ENCODE measurements at regions not wholly inside any gene's neighbourhood (a gene's known extent, or its start where the extent isn't known, plus 50 kb on each side); places are given as distances from the start of the nearest gene placed in this dataset.

DNA sequence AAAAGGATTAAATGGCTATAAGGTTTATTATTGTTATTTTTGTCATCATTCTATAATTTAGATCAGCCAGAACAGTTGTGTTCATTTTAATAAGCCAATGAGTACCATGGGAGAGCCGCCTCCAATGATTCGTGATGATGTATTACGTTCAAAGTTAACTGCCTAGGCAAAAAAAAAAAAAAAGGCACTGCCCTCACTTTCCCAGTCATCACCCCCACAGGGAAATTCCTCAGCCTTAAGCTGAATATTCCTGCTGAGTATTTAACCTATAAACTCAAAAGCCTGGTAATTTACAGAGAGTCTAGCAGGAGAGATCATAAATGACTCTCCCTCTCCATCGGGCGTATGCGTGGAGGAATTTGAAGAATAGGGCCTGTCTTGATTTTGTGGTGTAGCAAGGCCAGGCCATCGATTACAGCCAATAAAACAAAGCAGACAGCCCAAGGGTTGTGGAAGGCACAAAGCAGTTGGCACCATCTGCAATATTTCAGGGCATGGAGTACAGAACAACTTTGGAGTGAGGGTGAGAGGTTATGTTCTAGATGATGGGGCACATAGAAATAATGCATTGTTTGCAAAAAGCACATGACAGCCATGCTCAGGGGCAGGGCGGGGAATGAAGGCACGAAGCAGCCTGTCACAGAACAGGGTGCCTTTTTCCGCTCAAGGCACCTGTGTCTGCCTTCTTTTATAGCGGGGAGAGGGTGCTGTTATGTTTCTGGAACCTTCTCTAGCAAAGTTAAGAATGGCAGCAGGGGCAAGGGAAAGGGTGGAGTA, 138.2 kb upstream of the DTNBP1 start:
- DNase-seq, result no peak
- in situ Hi-C loops (cut with MboI; ENCODE audit: low pct_unique_long_range_greater_than_20kb, low sequenced_read_pairs), result no loop called here

DNA sequence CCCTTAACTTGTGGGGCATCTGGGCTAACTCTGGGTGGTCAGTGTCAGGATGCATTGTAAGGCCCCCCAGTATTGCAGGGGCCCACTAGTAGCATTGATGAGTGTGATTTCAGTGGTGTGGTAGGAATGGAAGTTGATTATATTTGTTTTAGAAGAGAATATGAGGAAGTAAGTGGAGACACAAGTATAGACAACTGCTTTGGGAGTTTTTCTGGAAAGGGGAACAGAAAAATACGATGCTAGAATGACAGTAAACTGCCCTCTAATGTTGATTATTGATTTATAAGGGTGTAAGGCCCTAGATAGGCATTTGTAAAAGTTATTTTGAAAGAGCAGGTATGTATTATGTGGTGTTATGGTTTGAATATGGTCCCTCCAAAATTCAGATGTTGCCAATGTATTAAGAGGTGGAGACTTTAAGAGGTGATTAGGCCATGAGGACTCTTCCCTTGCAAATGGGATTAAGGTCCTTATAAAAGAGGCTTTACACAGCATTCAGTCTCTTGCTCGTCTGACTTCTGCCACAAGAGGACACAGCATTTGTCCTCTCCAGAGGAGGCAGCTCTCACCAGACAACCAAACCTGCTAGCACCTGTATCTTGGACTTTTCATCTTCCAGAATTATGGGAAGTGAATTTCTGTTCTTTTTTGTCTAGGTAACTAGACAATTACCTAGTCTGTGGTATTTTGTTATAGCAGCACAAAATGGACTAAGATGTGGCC, 135.9 kb upstream of the DTNBP1 start:
- DNase-seq, result peak; percentile 20
- in situ Hi-C loops (cut with MboI; ENCODE audit: low pct_unique_long_range_greater_than_20kb, low sequenced_read_pairs), result no loop called here

DNA sequence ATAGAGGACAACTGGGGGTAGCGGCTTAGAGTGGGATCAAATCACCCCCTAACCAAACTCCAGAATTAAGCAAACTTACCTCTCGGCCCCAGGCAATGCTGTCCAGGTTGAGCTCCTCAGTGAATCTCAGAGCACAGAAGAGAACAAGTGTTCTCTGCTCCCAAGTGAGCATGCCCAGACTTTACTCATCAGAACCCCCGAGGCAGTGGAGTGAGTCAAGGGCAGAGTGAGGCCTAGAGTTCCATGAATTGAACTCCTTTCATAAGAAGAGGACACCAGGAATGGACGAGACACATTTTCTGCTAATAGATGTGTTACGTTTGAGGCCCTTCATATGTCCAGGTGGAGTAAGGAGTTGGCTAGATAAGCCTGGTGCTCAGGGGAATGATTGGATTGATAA, 134.0 kb upstream of the DTNBP1 start:
- no peak for DNase-seq
- in situ Hi-C loops (cut with MboI; ENCODE audit: low pct_unique_long_range_greater_than_20kb, low sequenced_read_pairs), result no loop called here

DNA sequence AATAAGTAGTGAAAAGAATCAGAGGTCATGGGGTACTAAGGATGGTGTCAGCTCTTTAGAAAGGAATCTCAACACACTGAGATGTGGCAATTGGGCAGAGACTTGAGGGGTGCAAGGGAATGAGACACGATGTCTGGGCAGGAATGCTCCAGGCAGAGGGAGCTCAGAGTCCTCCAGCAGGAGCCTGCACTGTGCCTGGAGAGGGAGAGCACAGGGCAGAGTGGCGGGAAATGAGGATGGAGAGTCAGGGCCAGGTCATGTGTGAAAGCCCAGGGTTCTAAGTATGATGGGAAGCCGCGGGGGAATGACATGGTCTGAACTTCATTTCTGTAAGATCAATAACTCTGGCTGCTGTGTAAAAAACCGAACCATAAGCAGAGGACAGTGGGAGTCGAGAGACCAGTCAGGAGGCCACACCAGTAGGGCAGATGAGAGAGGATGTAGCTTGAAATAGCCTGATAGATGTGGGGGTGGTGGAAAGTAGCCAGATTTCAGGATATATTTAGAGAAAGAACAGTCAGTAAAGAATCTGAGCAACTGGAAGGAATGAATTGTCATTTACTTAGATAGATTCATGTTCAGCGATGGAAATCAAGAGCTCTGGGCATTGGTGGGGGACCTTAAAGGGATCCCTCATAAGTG, 133.4 kb upstream of the DTNBP1 start:
- no peak for DNase-seq
- in situ Hi-C loops (cut with MboI; ENCODE audit: low pct_unique_long_range_greater_than_20kb, low sequenced_read_pairs), result no loop called here

DNA sequence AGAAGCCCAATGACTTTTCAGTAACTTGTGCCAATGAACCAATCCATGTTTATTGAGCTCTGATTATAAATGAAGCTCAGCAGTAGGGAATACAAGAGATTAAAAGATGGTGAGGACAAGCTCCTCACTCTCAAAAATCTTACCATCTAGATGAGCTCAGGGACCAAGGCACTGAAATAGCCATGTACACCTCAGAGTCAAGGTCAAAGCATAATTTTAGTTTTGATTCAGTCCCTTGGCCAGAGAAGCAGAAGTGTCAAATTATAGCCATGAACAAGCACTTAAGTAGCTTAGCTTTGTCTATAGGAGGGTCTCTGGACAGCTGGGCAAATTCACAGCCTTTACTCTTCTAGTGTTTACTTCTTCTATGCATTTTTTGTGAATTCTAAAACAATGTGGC, 131.0 kb upstream of the DTNBP1 start:
- in situ Hi-C loops (cut with MboI; ENCODE audit: low pct_unique_long_range_greater_than_20kb, low sequenced_read_pairs), result no loop called here
- no peak for DNase-seq

DNA sequence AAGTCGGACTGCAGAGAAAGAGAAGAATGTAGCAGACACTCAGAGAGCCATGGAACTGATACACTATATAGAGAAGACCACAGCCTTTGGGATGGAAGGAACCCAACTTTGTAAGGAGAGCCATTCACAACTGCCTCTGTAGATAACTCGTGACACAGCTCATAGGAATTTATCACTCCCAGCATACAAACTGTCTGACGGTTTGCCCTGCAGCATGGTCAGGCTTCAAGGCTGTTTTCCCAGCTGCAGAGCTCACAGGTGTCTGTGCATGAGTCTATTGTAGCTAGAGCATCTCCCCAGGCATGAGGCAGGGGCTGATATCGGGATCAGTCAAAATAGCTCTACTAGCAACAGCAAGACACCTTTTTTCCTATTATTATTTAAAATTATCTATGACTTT, 130.5 kb upstream of the DTNBP1 start:
- in situ Hi-C loops (cut with MboI; ENCODE audit: low pct_unique_long_range_greater_than_20kb, low sequenced_read_pairs), result no loop called here
- no peak for DNase-seq

DNA sequence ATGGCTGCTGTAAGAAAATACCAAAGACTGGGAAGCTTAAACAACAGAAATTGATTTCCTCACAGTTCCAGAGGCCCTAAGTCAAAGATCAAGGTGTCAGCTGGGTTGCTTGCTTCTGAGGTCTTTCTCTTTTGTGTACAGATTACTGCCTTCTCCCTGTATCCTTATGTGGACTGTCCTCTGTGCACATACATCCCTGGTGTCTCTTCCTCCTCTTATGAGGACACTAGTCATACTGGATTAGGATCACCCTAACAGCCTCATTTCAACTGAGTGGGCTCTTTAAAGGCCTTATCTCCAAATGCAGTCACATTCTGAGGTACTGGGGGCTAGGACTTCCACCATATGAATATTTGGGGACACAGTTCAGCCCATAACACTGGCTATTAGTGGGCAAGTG, 130.0 kb upstream of the DTNBP1 start:
- in situ Hi-C loops (cut with MboI; ENCODE audit: low pct_unique_long_range_greater_than_20kb, low sequenced_read_pairs), result no loop called here
- no peak for DNase-seq

DNA sequence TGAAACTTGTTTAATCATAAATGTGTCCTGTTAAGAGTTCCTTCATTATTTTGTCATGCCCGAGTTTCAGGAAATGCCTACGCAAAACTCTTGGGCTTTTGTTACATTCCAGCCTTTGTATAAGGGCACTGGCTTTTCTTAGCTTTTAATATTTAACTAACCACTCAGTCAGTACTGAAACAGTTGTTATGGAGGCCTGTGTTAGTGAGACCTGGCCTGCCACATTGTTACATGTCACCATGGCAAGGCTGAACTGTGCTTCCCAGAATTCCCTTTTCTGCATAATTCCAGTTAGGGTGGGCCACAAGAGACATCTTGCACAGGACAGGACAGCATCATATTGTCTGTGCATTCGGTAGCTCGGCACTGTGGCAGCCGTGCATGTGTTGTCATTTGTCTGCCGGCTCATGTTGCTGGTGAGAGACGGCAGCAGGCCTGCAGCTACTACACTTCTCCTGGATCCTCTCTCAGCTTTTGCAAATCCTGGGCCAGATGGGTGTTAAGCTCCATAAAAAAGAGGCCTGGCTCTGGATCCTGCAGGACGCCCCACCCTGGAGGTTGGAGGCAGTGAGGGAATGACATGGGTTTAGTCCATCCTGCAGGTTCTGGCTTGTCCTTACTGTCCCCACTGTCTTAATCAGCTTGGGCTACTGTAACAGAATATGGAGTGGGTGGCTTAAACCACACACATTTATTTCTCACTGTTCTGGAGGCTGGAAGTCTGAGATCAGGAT, 128.8 kb upstream of the DTNBP1 start:
- no peak for DNase-seq
- in situ Hi-C loops (cut with MboI; ENCODE audit: low pct_unique_long_range_greater_than_20kb, low sequenced_read_pairs), result no loop called here

DNA sequence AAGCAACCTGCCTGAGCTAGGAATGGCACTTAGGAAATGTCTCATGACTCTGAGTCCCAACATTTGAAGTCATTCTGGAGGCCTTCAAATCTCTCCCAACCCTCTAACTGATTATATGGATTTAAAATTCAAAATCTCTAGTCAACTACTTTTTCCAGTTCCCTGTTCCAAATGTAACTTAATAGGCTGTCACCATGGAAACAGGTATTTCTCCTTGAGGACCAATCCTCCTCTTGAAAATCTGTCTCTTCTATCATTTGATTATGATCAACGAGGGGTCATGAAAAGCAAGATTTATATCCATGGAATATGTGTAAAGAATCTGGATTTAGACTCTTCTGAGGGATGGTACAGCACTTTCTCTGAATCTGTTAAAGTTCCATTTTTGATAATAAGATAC, 127.3 kb upstream of the DTNBP1 start:
- in situ Hi-C loops (cut with MboI; ENCODE audit: low pct_unique_long_range_greater_than_20kb, low sequenced_read_pairs), result no loop called here
- DNase-seq, result no peak

DNA sequence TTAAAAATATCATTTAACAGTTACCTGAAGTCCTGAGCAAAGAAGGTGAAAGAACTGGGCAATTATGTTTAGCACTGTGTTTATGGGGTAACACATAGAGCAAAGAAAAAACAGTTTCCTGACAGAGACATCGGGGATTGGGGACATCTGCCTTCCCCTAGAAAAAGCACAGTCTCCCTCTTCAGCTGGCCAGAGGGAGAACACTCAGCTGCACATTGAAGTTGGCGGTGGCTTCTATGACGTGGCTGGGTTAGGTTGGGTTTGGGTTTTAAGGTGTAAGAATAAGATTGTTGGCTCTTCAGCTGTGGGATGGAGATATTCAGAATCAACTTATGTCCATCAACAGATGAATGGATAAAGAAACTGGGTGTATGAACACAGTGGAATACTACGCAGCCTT, 124.0 kb upstream of the DTNBP1 start:
- no peak for DNase-seq
- in situ Hi-C loops (cut with MboI; ENCODE audit: low pct_unique_long_range_greater_than_20kb, low sequenced_read_pairs), result no loop called here

DNA sequence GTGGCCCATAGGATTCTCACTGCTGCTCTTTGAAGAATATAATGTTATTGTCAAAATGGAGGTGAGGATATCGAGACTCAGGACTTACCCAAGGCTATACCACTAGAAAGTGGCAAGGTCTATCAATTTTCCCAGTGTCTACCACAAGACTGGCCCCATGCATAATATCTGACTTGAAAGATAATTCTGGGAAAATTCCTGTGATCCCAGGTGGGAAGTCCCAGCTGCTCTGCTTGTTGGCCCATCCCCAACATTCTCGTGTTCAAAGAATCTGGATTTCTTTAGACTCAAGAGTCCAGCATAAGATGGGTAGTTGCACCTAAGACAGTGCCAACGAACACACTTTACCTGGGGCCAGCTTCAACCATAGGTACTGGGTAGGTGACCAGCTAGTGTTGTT, 120.7 kb upstream of the DTNBP1 start:
- DNase-seq, result no peak
- in situ Hi-C loops (cut with MboI; ENCODE audit: low pct_unique_long_range_greater_than_20kb, low sequenced_read_pairs), result no loop called here

DNA sequence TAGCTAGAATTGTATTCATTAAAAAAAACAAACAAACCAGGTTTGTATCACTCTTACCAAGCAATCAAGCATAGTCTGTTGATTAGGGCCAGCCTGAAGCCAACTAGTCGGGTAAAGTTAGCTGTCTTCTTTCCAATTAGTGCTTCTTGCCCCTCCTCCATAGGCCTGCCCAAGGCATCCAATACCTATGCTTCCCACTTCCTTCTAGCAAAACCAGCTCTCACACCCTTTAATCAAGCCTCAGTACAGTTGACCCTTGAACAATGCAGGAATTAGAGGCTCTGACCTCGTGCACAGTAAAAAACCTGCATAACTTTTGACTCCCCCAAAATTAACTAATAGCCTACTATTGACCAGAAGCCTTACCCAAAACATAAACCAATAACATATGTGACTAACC, 119.1 kb upstream of the DTNBP1 start:
- DNase-seq, result no peak
- in situ Hi-C loops (cut with MboI; ENCODE audit: low pct_unique_long_range_greater_than_20kb, low sequenced_read_pairs), result no loop called here

DNA sequence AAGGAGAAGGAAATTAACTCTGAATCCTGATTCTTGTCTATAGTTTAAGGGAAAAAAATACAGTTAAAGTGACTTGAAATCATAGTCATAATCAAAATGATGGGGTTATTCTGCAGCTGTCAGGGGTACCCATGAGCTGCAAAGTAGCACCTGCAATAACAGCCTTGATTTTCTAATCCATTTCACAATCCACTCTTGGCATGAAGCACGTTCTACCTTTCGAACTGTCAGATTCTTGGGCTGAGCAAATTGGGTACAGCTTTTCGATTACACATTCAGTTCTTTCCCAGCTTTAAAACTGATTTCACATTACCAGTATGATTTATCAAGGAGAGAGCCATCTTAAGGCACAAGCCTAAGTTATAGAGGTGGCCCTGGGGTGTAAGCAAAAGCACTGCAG, 118.5 kb upstream of the DTNBP1 start:
- no peak for DNase-seq
- in situ Hi-C loops (cut with MboI; ENCODE audit: low pct_unique_long_range_greater_than_20kb, low sequenced_read_pairs), result no loop called here

DNA sequence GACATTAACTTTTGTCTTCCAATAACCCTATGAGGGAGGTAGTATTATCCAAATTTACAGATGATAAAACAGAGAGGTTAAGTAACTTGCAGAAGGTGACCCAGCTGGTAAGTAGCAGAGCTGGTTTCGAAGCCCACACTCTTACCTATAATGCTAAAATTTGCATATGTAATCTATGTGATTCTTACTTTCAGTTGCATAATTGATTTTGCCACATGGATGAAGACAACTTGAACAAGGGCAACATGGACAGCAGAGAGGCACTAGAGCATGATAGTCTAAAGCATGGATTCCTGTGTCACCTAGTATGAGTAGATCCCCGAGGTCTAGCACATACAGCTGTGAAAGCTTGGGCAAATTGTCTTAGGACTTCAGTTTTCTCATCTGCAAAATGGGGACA, 117.6 kb upstream of the DTNBP1 start:
- no peak for DNase-seq
- in situ Hi-C loops (cut with MboI; ENCODE audit: low pct_unique_long_range_greater_than_20kb, low sequenced_read_pairs), result no loop called here

DNA sequence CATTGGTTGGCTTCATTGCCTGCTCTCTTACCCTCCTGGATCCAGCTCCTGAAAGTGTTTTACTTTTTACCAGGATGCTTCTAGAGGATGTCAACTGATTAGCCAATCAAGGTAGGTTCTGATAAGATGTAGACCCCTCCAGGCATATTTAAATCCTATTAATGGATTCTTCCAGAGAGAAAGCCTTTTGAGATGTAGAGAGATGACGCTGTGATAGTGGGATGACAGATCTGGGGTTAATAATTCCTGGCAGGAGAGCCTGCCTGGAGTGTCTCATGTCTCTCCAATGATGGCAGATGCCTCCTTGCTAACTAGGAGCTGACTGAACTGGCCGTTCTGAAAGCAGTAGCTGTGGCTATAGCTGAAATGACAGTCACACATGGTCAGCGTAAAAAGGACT, 116.9 kb upstream of the DTNBP1 start:
- in situ Hi-C loops (cut with MboI; ENCODE audit: low pct_unique_long_range_greater_than_20kb, low sequenced_read_pairs), result no loop called here
- DNase-seq, result no peak

DNA sequence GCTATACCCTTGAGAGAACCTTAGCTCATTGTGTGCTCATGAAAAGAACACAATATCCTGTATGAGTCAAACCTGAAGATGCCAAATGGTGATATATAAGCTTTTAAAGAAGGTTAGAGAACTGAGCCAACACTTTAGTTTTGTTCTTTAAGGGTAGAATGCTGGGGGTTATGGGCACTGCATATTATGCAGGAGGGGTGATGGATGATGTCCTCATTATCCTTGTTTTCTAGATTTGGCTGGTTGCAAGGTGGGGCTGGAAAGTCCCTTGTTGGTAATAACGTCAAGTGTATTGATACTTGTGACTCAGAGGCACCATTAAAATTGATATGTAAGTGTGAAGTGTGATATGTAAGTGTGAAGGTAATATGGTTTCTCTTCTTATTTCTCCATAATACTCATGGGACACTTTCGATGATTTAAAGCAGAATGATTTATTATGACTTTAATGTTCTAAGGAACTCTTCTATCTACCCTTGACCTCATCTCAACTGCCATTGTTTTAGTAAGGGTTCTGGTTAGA, 113.7 kb upstream of the DTNBP1 start:
- in situ Hi-C loops (cut with MboI; ENCODE audit: low pct_unique_long_range_greater_than_20kb, low sequenced_read_pairs), result no loop called here
- no peak for DNase-seq

DNA sequence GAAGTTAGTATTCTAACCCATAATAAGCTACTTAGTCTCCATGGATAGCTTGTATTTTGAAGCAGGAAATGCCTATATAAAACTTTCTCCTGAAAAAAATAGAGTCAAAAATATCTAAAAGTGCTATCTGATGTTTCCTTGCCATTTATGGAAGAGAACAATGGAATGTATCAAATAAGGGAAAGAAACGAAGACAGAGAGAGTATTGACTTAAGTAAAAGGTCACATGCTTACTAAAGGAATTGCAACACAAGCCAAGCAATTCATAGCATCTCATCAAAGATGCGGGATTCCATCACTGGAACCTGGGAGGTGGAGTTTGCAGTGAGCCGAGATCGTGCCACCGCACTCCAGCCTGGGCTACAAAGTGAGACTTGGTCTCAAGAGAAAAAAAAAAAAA, 112.9 kb upstream of the DTNBP1 start:
- no peak for DNase-seq
- in situ Hi-C loops (cut with MboI; ENCODE audit: low pct_unique_long_range_greater_than_20kb, low sequenced_read_pairs), result no loop called here

DNA sequence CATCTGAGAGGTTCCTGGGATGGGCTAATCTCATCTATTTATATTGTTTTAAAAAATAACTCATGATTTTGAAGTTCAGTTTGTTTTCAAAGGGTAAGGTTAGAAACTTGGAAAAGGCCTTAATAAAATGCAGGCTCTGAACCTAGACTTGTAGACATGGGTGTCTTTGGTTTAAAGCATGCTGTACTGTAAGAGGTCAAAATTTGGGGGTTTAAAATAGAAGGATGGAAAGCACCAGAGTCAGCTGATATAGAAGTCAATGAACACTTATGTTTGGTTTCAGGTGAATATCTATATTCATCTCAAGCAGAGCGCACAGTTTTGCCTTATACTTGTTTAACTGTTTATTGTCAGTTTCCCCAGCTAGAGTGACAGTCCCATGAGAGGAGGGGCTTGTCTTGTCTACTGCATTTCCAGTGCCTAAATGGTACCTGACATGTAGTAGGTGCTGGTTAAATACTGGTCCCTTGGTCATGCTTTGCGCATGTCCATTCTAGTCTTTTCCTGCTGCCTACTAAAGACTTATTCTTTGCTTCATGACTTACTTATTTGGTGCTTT, 112.3 kb upstream of the DTNBP1 start:
- DNase-seq, result no peak
- in situ Hi-C loops (cut with MboI; ENCODE audit: low pct_unique_long_range_greater_than_20kb, low sequenced_read_pairs), result no loop called here

DNA sequence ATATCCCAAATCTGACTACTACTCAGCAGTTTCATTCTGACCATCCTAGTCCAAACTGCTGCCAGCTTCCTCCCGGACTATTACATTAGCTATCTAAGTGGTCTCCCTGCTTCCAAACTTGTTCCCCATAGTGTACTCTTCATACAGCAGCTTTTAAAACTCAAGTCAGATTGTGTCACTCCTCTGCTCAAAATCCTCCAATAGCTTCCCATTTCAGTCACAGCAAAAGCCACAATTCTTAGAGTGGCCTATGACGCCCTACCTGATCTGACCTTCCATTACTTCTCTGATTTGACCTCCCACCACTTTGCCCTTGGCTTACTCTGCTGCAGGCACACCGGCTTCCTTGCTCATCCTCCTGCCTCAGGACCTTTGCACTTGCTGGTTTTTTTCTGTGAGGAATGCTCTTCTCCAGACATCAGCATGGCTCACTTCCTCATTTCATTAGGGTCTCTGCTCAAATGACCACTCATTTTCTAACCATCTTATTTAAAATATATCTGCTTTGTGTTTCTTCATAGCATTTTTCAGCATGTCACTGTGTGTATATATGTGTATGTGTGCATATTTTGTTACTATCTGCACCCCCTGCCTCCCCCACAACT, 111.1 kb upstream of the DTNBP1 start:
- no peak for DNase-seq
- in situ Hi-C loops (cut with MboI; ENCODE audit: low pct_unique_long_range_greater_than_20kb, low sequenced_read_pairs), result no loop called here

Data from KBM-7 (cell line).